Right lobe of liver (tissue), 4 donors: ENCODE measurements at regions not wholly inside any gene's neighbourhood (a gene's known extent, or its start where the extent isn't known, plus 50 kb on each side); places are given as distances from the start of the nearest gene placed in this dataset.

Experiments
- POLR2A ChIP-seq: fragments of 450-650 bp; IDR thresholded peaks from one replicate; pipeline ENCODE4 v1.6.1; 2017; ENCODE audit warnings: antibody characterized with exemption, mild to moderate bottlenecking
- TF ChIP-seq, protein P1 (sequence below), 4 donors: fragments of 200-600 bp in 3 of 4; fragments of 450-650 bp in 1 of 4; IDR thresholded peaks; one replicate each; pipeline versions ENCODE4 v1.5.1 to v1.8.0; 2016 to 2022; ENCODE audit warnings: antibody characterized with exemption in 4 of 4, mild to moderate bottlenecking in 2 of 4
- donor health status: DM: no; HTN: no; CAD: no.
- donor health status: DM: no; HTN: no; CAD: no.
- donor health status: DM: no; HTN: yes; CAD: no.

DNA sequence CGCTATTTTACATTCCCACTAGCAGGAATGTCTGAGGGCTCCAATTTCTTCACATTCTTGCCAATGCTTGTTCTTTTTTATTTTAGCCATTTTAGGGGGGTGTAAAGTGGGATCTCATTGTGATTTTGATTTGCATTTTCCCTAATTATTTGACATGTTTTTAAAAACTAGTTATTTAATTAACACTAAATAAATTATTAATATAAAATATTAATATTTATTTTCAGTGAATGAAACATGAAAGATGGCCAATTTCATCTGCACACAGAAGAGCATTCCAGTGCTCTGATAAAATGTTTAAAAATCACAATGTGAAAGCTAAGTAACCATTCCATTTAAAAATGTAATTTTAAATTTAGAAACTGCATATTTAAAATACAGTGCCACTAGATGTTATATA, 322.2 kb upstream of the ZNF521 start:
- TF ChIP-seq, protein P1, sequence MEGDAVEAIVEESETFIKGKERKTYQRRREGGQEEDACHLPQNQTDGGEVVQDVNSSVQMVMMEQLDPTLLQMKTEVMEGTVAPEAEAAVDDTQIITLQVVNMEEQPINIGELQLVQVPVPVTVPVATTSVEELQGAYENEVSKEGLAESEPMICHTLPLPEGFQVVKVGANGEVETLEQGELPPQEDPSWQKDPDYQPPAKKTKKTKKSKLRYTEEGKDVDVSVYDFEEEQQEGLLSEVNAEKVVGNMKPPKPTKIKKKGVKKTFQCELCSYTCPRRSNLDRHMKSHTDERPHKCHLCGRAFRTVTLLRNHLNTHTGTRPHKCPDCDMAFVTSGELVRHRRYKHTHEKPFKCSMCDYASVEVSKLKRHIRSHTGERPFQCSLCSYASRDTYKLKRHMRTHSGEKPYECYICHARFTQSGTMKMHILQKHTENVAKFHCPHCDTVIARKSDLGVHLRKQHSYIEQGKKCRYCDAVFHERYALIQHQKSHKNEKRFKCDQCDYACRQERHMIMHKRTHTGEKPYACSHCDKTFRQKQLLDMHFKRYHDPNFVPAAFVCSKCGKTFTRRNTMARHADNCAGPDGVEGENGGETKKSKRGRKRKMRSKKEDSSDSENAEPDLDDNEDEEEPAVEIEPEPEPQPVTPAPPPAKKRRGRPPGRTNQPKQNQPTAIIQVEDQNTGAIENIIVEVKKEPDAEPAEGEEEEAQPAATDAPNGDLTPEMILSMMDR (IDR thresholded peaks at IDR 0.05) = no peak
- TF ChIP-seq POLR2A = no peak
